Glutamatergic neuron (in vitro differentiated cells): ENCODE measurements at regions not wholly inside any gene's neighbourhood (a gene's known extent, or its start where the extent isn't known, plus 50 kb on each side); places are given as distances from the start of the nearest gene placed in this dataset.

Source experiments
- DNase-seq: peaks from one replicate; pipeline ENCODE4 v3.0.0; 2022
- H3K27ac Mint-ChIP-seq: one replicate; pipeline ENCODE4 v1.8.0; 2020; ENCODE audit warnings: mild to moderate bottlenecking, mixed read lengths, inconsistent platforms; ENCODE audit not compliant: unreplicated experiment
- H3K27me3 Mint-ChIP-seq: one replicate; pipeline ENCODE4 v1.8.0; 2020; ENCODE audit warnings: mild to moderate bottlenecking, moderate library complexity, mixed read lengths, inconsistent platforms; ENCODE audit not compliant: unreplicated experiment
- H3K36me3 Mint-ChIP-seq: one replicate; pipeline ENCODE4 v1.8.0; 2020; ENCODE audit warnings: mild to moderate bottlenecking, mixed read lengths, inconsistent platforms; ENCODE audit not compliant: unreplicated experiment
- H3K4me1 Mint-ChIP-seq: one replicate; pipeline ENCODE4 v1.8.0; 2020; ENCODE audit warnings: mild to moderate bottlenecking, low read depth, mixed read lengths, inconsistent platforms; ENCODE audit not compliant: unreplicated experiment
- H3K4me3 Mint-ChIP-seq: one replicate; pipeline ENCODE4 v1.8.0; 2020; ENCODE audit warnings: mild to moderate bottlenecking, mixed read lengths, inconsistent platforms; ENCODE audit not compliant: unreplicated experiment
- H3K9me3 Mint-ChIP-seq: one replicate; pipeline ENCODE4 v1.8.0; 2020; ENCODE audit warnings: mild to moderate bottlenecking, moderate library complexity, mixed read lengths, inconsistent platforms; ENCODE audit not compliant: unreplicated experiment
- TF ChIP-seq, protein P1 (sequence below): fragments of 200-600 bp; sonication (generic); IDR thresholded peaks from one replicate; pipeline ENCODE4 v1.5.0; 2021; ENCODE audit not compliant: partially characterized antibody, unreplicated experiment

- no peak for DNase-seq
- H3K27ac Mint-ChIP-seq = no peak overlapping the region
- no peak overlapping the region for H3K4me3 Mint-ChIP-seq
- no peaks in the 10 kb centered on the region for H3K4me1 Mint-ChIP-seq
- TF ChIP-seq, protein P1, sequence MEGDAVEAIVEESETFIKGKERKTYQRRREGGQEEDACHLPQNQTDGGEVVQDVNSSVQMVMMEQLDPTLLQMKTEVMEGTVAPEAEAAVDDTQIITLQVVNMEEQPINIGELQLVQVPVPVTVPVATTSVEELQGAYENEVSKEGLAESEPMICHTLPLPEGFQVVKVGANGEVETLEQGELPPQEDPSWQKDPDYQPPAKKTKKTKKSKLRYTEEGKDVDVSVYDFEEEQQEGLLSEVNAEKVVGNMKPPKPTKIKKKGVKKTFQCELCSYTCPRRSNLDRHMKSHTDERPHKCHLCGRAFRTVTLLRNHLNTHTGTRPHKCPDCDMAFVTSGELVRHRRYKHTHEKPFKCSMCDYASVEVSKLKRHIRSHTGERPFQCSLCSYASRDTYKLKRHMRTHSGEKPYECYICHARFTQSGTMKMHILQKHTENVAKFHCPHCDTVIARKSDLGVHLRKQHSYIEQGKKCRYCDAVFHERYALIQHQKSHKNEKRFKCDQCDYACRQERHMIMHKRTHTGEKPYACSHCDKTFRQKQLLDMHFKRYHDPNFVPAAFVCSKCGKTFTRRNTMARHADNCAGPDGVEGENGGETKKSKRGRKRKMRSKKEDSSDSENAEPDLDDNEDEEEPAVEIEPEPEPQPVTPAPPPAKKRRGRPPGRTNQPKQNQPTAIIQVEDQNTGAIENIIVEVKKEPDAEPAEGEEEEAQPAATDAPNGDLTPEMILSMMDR = no peak
- H3K36me3 Mint-ChIP-seq = no peaks in the 10 kb centered on the region
- peaks cover 2% of the 10 kb centered on the region for H3K9me3 Mint-ChIP-seq
- H3K27me3 Mint-ChIP-seq = no peaks in the 10 kb centered on the region
Observed at GRCh38 chr12:67742461-67742860, 93.9 kb downstream of the DYRK2 start.

DNA sequence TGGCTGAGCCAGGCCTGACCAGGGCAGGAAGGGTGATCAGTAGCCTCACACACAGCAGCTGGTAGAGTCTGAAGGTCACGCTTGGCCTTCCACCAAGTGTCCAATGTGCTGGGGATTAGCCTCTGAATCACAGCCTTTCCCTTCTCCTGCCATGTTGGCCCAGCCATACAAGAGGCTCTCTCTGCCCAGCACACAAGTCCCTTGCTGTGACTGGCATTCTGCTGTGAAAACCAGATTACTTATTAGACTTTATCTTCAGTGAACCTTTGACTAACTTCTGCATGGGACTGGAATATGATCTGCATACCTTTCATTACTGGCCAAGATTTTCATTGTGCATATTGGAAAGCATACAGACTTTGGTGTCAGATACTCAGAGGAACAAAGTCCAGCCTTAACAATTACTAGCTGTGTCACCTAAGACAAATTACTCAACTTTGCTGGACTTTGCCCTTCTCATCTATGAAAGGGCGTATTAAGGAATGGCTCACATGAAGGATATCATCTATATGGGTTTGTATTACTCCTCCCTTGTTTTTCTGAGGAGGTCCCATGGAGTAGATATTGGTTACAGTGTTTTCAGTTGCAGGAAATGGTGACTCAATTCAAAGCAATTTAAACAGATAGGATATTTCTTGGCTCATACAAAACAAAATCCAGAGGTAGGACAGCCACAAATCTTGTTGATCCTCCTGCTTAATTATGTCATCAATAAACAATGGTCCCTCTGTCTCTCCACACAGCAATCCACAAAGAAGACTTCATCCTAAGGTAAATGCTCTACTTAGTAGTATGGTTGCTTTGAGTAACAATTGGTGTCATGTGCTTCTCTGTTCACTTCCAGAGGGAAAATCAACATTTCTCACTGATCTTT is 99.6 kb downstream of the DYRK2 start:
- peaks cover 2% of the 10 kb centered on the region for H3K9me3 Mint-ChIP-seq
- H3K27ac Mint-ChIP-seq = no peak overlapping the region
- DNase-seq = no peak
- peaks cover 12% of the 10 kb centered on the region for H3K4me1 Mint-ChIP-seq
- TF ChIP-seq, protein P1 = no peak
- H3K27me3 Mint-ChIP-seq = no peaks in the 10 kb centered on the region
- H3K4me3 Mint-ChIP-seq = no peak overlapping the region
- H3K36me3 Mint-ChIP-seq = no peaks in the 10 kb centered on the region

DNA sequence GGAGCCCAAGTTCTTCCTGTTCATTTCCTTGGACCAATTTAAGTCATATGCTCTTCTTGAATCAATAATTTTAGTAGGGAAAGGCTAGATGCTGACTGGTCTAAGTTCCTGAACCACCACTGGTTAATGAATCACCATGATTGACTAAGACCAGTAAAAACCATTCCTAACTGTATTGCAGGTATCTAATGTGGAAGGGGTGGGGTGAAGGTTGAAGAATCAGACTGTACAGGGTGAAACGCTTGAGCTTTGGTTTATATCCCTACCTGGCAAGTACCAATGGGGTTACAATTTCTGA is 100.1 kb downstream of the DYRK2 start:
- no peak for DNase-seq
- Mint-ChIP-seq H3K4me3 (no peak overlapping the region), H3K36me3 (no peaks in the 10 kb centered on the region), H3K4me1 (peaks cover 12% of the 10 kb centered on the region), H3K9me3 (peaks cover 2% of the 10 kb centered on the region), H3K27ac (no peak overlapping the region), H3K27me3 (no peaks in the 10 kb centered on the region)
- TF ChIP-seq, protein P1 = no peak

DNA sequence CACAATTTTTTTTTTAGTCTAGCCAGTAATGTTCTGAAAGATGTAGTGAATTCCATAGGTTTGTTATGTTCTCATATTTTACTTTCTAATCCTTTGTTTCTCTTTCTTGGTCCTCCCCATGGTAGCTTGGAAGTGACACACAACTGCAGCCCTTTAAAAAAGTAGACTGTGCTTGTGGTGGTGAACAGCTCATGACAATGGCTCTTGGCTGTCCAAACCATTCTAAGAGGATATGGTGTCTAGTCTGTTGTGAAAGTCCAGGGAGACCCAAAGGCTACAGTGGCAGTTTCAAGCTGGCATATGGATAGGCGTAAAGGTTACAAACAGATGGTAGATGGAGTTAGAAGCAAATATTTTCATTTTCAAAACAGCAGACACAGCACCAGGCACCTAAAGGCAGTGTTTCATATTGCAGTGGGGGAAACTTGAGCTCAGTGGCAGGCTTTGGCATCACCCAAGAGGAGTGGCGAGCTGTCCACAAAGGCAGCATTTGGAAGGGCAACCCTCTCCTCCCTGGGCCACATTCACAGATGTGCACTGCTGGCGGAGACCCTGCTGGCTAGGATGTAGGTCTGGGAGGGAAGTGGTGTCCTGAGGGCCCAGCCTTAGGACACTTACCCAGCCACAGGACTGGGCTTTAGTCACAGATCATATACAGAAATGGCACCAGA is 102.1 kb downstream of the DYRK2 start:
- TF ChIP-seq, protein P1 = no peak
- Mint-ChIP-seq H3K36me3 (no peaks in the 10 kb centered on the region), H3K4me3 (no peak overlapping the region), H3K27me3 (no peaks in the 10 kb centered on the region), H3K27ac (peak overlapping the region; percentile 4), H3K4me1 (peaks cover 12% of the 10 kb centered on the region), H3K9me3 (peaks cover 2% of the 10 kb centered on the region)
- DNase-seq = no peak

- Mint-ChIP-seq H3K27me3 (no peaks in the 10 kb centered on the region), H3K4me1 (peaks cover 12% of the 10 kb centered on the region), H3K9me3 (peaks cover 2% of the 10 kb centered on the region), H3K4me3 (no peak overlapping the region), H3K27ac (no peak overlapping the region), H3K36me3 (no peaks in the 10 kb centered on the region)
- no peak for DNase-seq
- TF ChIP-seq, protein P1 = no peak
Observed at GRCh38 chr12:67751381-67751928, 102.9 kb downstream of the DYRK2 start.
